HG02642 (cell line): ENCODE measurements at regions not wholly inside any gene's neighbourhood (a gene's known extent, or its start where the extent isn't known, plus 50 kb on each side); places are given as distances from the start of the nearest gene placed in this dataset.

Source experiments
- ATAC-seq: cut with Tn5 transposase; IDR thresholded peaks from one replicate; pipeline ENCODE4 v1.9.1; 2021; ENCODE audit warnings: mild to moderate bottlenecking; ENCODE audit not compliant: unreplicated experiment, poor library complexity

DNA sequence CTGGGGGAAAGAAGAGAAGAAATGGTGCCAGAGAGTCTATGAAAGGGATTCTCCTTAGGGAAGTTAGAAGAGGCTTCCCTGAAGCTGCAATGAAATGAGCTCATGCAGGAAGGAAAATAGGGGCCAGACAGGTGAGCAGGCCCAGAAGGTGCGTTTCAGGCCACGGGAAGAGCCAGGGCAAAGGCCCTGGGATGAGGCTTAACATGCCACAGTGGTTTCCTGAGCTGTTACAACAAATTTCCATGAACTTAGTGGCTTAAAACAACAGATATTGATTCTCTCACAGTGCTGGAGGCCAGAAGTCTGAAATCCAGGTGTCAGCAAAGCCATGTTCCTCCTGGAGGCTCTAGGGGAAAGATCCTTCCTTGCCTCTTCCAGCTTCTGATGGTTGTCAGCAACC lies 167.9 kb downstream of the TFAP2C start:
- ATAC-seq, result no peak

GRCh38 chr20:56798634-56799033 lies 169.5 kb downstream of the TFAP2C start:
- no peak for ATAC-seq

DNA sequence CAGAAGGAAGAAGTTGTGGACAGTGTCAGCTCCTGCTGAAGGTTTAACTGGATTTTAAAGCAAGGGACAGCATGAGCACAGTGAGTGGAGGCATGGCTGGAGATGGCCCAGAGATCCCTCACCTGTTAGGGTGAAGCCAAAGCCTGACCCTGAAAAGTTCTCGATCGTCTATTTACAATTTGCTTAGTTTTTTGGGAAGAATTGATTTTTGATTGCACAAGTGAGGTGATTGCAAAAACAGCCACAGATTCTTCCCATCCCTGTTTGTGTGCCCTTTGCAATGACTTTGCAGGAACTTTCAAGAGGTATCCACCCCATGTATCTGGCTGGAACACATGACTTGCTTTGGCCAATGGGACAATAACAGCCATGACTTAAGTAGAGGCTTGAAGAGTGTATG lies 170.1 kb downstream of the TFAP2C start:
- no peak for ATAC-seq

GRCh38 chr20:56800088-56800487 lies 171.0 kb downstream of the TFAP2C start:
- no peak for ATAC-seq

GRCh38 chr20:56801971-56802755 lies 173.1 kb downstream of the TFAP2C start:
- no peak for ATAC-seq

DNA sequence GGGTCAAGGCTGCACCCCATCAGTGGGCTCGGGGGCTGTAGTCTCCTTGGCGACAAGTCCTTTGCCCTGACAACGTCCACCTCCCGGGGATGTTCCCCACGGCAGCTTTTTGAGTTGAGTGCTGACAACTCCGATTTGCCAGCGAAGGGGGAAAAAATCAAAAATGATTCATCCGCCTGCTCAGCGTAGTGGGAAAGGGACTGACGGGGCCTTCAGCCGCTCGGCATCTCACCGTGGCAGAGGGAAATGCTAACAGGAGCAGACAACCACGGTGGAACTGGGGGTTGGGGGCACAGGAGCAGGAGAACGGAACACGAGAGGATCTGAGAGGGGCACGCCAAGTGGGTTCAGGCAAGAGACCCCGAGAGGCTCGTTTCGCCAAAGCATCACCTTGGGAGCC lies 173.7 kb downstream of the TFAP2C start:
- ATAC-seq, result no peak

- ATAC-seq, result no peak
Observed at GRCh38 chr20:56805313-56805712, 176.2 kb downstream of the TFAP2C start.

DNA sequence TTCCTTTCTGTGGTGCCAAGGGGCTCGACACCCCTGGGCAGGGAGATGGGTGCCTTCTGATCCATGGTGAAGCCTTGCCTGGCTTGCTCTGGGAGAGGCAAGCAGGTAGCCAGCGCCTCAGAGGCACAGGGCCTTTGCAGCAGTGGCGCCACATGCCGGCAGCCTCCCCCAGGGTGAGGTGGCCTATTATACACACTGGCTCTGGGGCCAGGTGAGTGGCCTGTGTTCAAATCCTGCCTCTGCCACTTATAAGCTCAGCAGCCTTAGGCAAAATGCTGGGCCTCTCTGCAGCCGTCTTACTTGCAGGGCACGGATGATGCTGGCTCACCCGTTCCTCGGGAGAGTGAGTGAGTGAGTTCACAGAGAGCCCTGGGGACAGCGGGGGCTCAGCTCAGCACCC lies 176.9 kb downstream of the TFAP2C start:
- no peak for ATAC-seq

GRCh38 chr20:56806952-56807517 lies 177.9 kb downstream of the TFAP2C start:
- ATAC-seq, result no peak

GRCh38 chr20:56808117-56808725 lies 179.1 kb downstream of the TFAP2C start:
- no peak for ATAC-seq

DNA sequence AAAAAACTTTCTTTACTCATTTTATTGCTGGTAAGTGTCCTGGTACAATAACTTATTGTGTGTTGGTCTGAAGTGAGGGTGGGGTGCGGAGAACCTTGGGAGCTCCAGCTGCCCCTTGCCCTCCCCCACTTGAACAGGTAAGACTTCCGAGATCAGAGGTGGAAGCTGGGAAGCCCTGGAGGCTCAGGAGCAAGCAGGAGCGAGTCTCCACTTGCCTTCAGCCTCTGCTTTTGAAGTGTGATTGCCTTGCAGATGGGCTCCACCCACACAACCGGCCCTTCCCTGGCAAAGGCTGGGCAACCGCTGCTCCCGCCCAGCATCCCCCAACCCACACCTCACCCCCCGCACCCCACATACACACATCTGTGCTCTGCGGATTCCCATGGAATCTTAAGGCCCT lies 179.6 kb downstream of the TFAP2C start:
- no peak for ATAC-seq

DNA sequence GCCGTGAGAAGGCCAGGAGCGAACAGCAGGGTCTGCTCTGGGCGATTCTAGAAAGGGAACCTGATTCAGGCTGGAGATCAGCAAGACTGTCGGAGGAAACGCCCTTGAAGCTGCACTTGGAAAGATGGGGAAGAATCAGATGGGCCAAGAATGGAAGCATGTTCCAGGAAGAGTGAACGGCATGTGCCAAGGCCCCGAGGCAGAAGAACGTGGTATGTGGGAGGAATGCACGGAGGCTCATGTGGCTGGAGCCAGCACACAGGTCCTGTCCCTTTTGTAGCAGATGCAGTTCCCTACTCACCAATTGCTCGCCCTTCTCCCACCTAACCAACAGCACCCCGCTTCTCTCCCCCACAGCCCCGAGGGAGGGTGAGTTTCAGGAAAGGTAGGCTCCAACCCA lies 180.6 kb downstream of the TFAP2C start:
- no peak for ATAC-seq

DNA sequence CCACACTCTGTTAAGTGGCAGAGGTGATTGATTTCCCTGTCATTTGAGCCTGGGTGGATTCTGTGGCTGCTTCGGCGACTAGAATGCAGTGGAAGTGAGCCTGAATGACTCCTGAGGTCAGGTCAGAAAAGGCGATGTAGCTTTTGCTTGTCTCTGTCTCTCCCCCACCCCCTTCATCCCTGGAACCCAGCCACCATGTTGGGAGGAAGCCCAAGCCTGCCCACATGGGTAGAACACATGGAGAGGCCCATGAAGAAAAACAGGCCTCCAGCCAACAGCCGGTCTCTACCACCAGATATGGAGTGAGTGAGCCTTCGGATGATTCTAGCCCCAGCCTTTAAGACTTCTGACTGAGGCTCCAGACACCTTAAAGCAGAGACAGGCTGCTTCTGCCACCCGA lies 181.0 kb downstream of the TFAP2C start:
- ATAC-seq, result no peak

- no peak for ATAC-seq
Observed at GRCh38 chr20:56815796-56816195, 186.7 kb downstream of the TFAP2C start.

DNA sequence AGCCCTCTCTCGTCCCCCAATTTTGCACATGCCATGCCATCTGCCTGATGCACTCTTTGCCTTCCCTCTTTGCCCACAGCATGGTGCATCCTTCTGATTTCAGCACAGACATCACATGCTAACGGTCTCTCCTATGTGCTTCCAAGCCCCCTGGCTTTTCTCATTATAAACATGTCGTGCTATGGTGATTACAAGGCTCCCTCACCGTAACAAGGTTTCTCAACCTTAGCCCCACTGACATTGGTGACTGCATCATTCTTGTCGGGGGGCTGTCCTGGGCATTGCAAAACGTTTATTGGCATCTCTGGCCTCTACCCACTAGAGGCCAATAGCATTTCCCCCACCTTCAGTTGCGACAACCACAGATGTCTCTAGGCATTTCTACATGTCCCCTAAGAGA lies 187.2 kb downstream of the TFAP2C start:
- ATAC-seq, result no peak

DNA sequence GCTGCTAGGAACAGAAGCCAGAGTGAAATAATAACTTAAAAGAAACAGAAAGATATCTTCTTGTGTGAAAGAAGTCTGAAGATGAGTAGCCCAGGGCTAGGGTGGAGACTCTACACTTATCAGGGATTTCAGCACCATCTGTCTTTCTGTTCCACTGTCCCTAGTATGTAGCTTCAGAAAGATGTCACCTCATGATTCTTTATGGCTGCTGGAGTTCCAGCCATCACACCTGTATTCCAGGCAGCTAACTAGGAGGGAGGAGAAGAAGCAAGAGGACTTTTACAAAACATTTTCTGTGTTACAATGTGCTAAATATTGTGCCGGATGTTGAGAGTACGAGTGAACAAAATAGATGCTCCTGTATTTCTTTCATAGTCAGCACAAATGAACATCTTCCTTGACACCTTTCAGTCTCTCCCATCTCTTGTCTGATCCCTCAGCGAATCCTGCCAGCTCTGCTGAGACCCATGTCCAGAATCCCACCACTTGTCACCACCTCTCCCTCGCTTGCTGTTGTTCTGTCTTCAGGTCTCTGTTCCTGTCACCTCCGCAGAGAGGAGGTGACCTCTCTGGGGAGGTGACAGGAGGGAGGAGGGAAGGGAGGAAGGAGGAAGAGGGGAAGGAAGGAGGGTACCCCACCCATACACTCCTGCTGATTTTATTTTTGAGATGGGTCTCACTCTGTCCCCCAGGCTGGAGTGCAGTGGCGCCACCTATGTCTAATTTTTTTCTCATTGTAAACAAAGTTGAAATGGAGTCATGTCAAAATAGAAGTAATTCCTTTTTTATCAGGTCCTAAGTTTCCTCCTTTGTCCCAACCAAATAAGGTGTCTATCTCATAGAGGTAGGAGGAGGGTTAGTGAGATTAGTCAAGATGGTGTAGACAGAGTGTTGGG lies 188.9 kb downstream of the TFAP2C start:
- ATAC-seq, result no peak

- no peak for ATAC-seq
Observed at GRCh38 chr20:56820984-56821383, 191.9 kb downstream of the TFAP2C start.

- no peak for ATAC-seq
Observed at GRCh38 chr20:56826306-56826704, 197.2 kb downstream of the TFAP2C start.

- ATAC-seq, result no peak
Observed at GRCh38 chr20:56826705-56827665, 197.9 kb downstream of the TFAP2C start.

GRCh38 chr20:56827763-56828162 lies 198.7 kb downstream of the TFAP2C start:
- ATAC-seq, result no peak
